ENCODE measurements at regions not wholly inside any gene's neighbourhood (a gene's known extent, or its start where the extent isn't known, plus 50 kb on each side); places are given as distances from the start of the nearest gene placed in this dataset.

GRCh38 chr11:92296138-92296515, 71.5 kb downstream of the FAT3 start:
- intact Hi-C loops (cut with DNase I): loop anchor here in 1 of 10 donors (10.0 kb wide), 1 partner anchor 69 kb away; no protein-coding TSS in a partner anchor
- 73 to 75% methylated on average over 3 of the region's 3 CpGs for WGBS, 2 donors
- no peak for DNase-seq

GRCh38 chr11:92297567-92298553, 73.2 kb downstream of the FAT3 start:
- H3K27ac ChIP-seq: no peak overlapping the region
- TF ChIP-seq CTCF (IDR thresholded peaks at IDR 0.05): no peak
- H3K4me1 ChIP-seq: no peaks in the 10 kb centered on the region
- peaks cover 0 to 4% (median 0%) of the 10 kb centered on the region in 11 donors for H3K9me3 ChIP-seq
- DNase-seq (no peak), ATAC-seq (no peak)
- no peak overlapping the region for H3K4me3 ChIP-seq
- 70 to 79% methylated on average over 3 of the region's 3 CpGs for WGBS, 2 donors
- H3K27me3 ChIP-seq: no peaks in the 10 kb centered on the region
- intact Hi-C loops (cut with DNase I): loop anchor here in 1 of 10 donors (10.0 kb wide), 1 partner anchor 67 kb away; no protein-coding TSS in a partner anchor
- no peaks in the 10 kb centered on the region for H3K36me3 ChIP-seq

More at GRCh38 chr11:92296138-92296515, 71.5 kb downstream of the FAT3 start:
- Histone ChIP-seq H3K36me3 (no peaks in the 10 kb centered on the region), H3K27me3 (no peaks in the 10 kb centered on the region), H3K4me3 (no peak overlapping the region), H3K27ac (no peak overlapping the region), H3K9me3 (peaks cover 0 to 4% (median 0%) of the 10 kb centered on the region in 11 donors), H3K4me1 (no peaks in the 10 kb centered on the region)
- no peak for TF ChIP-seq CTCF (IDR thresholded peaks at IDR 0.05)
- ATAC-seq: no peak

- DNase-seq: no peak
- H3K27me3 ChIP-seq: no peaks in the 10 kb centered on the region
- no peak for TF ChIP-seq CTCF (IDR thresholded peaks at IDR 0.05)
- H3K4me3 ChIP-seq: no peak overlapping the region
- H3K27ac ChIP-seq: no peak overlapping the region
- no peaks in the 10 kb centered on the region for H3K9me3 ChIP-seq
- WGBS, 2 donors: 87 to 89% methylated on average over 2 of the region's 2 CpGs
- H3K36me3 ChIP-seq: no peaks in the 10 kb centered on the region
- no peaks in the 10 kb centered on the region for H3K4me1 ChIP-seq
- no peak for ATAC-seq
- intact Hi-C loops (cut with DNase I): no loop called here
Observed at GRCh38 chr11:92300876-92301275, 76.3 kb downstream of the FAT3 start.

GRCh38 chr11:92302770-92303169, 78.2 kb downstream of the FAT3 start:
- no peak for DNase-seq
- ATAC-seq: no peak
- Histone ChIP-seq H3K27ac (no peak overlapping the region), H3K27me3 (no peaks in the 10 kb centered on the region), H3K9me3 (no peaks in the 10 kb centered on the region), H3K4me3 (no peak overlapping the region), H3K4me1 (no peaks in the 10 kb centered on the region), H3K36me3 (no peaks in the 10 kb centered on the region)
- no peak for TF ChIP-seq CTCF (IDR thresholded peaks at IDR 0.05)
- 95 to 96% methylated on average over 4 of the region's 4 CpGs for WGBS, 2 donors
- intact Hi-C loops (cut with DNase I): no loop called here
